NB4 (cell line): ENCODE measurements at regions not wholly inside any gene's neighbourhood (a gene's known extent, or its start where the extent isn't known, plus 50 kb on each side); places are given as distances from the start of the nearest gene placed in this dataset.

Experiments used
- POLR2A ChIP-seq: IDR thresholded peaks from 2 replicates; pipeline ENCODE4 v1.6.1; 2011; ENCODE audit warnings: mild to moderate bottlenecking; ENCODE audit not compliant: insufficient read length; ENCODE audit errors: extremely low read depth
- TF ChIP-seq, protein P1 (sequence below): IDR thresholded peaks from one replicate; pipeline ENCODE4 v1.5.1; 2012; ENCODE audit warnings: low read depth, low read length

DNA sequence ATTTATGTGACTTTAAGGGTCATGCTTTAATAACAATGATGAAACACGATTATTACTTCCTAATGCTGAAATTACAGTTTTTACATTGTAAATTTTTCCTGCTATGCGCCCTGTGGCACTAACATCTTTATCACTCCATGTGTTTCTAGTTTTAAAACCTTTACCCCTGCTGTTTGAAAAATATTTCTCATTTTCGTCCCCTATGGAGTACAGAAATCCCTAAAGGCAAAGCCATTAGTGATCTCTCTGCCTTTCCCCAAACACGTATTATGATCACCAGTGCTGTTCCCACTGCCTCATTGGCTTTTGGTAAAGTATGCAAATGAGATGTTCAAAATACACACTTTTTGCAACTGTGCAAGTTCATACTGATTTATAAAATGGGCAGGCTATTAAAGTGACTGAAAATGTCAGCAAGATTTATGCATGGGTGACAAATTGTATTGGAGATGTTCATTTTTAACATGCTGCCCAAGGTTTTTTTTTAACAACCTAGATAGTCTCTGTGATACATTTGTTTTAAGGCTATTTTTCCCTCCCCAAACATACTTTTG lies 1468.2 kb upstream of the ACVR2A start:
- TF ChIP-seq, protein P1, sequence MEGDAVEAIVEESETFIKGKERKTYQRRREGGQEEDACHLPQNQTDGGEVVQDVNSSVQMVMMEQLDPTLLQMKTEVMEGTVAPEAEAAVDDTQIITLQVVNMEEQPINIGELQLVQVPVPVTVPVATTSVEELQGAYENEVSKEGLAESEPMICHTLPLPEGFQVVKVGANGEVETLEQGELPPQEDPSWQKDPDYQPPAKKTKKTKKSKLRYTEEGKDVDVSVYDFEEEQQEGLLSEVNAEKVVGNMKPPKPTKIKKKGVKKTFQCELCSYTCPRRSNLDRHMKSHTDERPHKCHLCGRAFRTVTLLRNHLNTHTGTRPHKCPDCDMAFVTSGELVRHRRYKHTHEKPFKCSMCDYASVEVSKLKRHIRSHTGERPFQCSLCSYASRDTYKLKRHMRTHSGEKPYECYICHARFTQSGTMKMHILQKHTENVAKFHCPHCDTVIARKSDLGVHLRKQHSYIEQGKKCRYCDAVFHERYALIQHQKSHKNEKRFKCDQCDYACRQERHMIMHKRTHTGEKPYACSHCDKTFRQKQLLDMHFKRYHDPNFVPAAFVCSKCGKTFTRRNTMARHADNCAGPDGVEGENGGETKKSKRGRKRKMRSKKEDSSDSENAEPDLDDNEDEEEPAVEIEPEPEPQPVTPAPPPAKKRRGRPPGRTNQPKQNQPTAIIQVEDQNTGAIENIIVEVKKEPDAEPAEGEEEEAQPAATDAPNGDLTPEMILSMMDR: no peak
- no peak for TF ChIP-seq POLR2A
